GM13977 (cell line): ENCODE measurements at regions not wholly inside any gene's neighbourhood (a gene's known extent, or its start where the extent isn't known, plus 50 kb on each side); places are given as distances from the start of the nearest gene placed in this dataset.

ENCODE experiments used
- DNase-seq: peaks from one replicate; pipeline ENCODE4 v3.0.0; 2012; ENCODE audit warnings: low spot score
- CTCF ChIP-seq: IDR thresholded peaks from 2 replicates; pipeline ENCODE4 v1.5.1; 2012; ENCODE audit warnings: mild to moderate bottlenecking, control low read depth; ENCODE audit not compliant: insufficient read depth; ENCODE audit errors: extremely low read depth, missing control alignments
- in situ Hi-C: fragments of 300-500 bp; cut with MboI; formaldehyde crosslinking; loops from one replicate; pipeline ENCODE4 v1.12.0; 2022; ENCODE audit warnings: low sequenced_read_pairs, low pct_unique_long_range_greater_than_20kb, mixed read lengths, inconsistent platforms; ENCODE audit not compliant: unreplicated experiment

GRCh38 chr7:47634273-47634672, 52.4 kb upstream of the TNS3 start:
- no peak for TF ChIP-seq CTCF
- DNase-seq: no peak
- in situ Hi-C loops: no loop called here

DNA sequence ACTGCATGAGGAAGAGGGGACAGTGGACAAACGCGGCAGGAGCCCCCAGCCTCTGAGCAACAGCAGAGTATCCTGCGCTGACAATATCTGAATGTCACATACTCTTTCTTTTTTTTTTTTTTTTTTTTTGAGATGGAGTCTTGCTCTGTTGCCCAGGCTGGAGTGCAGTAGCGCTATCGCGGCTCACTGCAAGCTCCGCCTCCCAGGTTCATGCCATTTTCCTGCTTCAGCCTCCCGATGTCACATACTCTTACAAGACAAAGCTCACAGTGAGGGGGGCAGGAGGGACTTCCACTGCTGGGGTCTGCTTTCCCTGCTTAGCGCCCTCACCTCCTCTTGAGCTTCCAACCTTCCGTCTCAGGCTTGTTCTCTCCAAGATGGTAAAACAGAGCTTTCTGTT, 51.2 kb upstream of the TNS3 start:
- no peak for TF ChIP-seq CTCF
- DNase-seq: no peak
- in situ Hi-C loops: no loop called here
